ENCODE measurements at regions not wholly inside any gene's neighbourhood (a gene's known extent, or its start where the extent isn't known, plus 50 kb on each side); places are given as distances from the start of the nearest gene placed in this dataset.

DNA sequence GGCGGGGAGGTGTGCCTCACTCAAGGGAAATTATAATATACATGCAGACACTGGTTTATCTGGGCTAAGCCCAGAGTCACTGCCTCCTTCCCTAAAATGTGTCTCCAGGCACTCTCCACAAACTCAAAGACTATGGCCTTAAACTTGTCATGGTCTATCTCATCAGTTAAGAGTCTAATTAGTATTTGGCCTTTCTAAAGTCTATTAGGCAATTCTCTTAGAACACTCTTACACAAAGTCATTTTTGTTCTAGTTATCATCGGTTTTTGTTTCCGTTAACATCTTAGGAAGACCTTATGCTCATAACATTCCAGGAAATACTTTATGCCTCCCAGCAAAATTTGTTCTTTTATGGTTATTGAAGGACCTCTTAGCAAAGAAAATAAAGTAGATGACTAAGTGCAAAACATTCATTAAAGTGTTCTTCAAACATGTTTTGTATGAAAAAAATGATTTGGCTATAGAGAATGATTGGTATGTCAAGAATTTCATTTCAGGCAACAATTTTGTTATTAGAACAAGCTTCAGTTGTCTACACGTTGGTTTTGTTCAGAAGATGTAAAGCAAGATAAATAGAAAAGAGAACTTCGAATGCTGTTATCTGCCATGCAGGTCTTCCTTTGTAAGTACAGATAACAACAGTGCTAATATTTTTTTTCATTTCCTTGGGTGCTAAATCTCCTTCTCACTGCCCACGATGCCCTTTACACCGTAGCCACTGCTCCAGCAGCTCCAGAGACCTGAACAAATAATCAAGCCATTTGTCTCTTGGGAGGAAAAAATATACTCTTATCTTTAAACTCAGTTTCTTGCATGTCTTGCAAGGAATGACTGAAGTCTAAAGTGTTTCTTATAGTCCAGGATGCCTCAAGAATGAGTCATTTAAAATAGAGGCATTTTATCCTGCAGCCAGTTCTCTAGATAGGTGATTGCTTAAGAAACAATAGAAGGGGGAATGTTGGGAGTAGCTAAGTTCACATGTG lies 170.4 kb downstream of the HTR1B start:
- Histone ChIP-seq H3K27me3 (ENCODE audit: control insufficient read depth, insufficient read depth, low read length) (no peaks in the 10 kb centered on the region), H3K36me3 (ENCODE audit: control insufficient read depth, insufficient read depth, low read length) (no peaks in the 10 kb centered on the region), H3K4me3 (ENCODE audit: low read depth, low read length) (no peak overlapping the region)
- TF ChIP-seq, protein P1, sequence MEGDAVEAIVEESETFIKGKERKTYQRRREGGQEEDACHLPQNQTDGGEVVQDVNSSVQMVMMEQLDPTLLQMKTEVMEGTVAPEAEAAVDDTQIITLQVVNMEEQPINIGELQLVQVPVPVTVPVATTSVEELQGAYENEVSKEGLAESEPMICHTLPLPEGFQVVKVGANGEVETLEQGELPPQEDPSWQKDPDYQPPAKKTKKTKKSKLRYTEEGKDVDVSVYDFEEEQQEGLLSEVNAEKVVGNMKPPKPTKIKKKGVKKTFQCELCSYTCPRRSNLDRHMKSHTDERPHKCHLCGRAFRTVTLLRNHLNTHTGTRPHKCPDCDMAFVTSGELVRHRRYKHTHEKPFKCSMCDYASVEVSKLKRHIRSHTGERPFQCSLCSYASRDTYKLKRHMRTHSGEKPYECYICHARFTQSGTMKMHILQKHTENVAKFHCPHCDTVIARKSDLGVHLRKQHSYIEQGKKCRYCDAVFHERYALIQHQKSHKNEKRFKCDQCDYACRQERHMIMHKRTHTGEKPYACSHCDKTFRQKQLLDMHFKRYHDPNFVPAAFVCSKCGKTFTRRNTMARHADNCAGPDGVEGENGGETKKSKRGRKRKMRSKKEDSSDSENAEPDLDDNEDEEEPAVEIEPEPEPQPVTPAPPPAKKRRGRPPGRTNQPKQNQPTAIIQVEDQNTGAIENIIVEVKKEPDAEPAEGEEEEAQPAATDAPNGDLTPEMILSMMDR (IDR thresholded peaks at IDR 0.05; ENCODE audit: insufficient read depth, low read length, severe bottlenecking), result no peak
- DNase-seq (ENCODE audit: low read depth) (peak; percentile 92), FAIRE-seq (no peak)

DNA sequence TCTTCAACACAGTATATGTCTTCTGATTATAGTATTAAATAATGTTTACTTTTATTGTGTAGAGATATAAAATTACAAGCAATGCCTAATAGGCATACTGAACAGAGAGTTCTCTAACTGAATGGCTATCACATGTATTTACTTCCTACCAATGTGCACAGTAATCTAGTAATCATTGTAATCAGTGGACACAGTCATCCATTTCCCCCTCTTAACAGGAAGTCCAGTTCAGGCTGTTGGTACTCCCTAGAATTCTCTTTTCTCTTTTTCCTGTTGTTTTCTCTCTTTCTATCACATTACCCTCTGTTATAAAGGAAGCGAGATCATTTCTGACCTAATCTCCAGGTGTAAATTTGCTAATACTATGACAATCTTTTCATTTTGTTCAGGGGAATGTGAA lies 172.5 kb downstream of the HTR1B start:
- TF ChIP-seq, protein P1 (IDR thresholded peaks at IDR 0.05; ENCODE audit: insufficient read depth, low read length, severe bottlenecking), result no peak
- no peaks in the 10 kb centered on the region for H3K27me3 ChIP-seq (ENCODE audit: control insufficient read depth, insufficient read depth, low read length)
- no peak for FAIRE-seq
- DNase-seq (ENCODE audit: low read depth), result peak; percentile 39
- H3K36me3 ChIP-seq (ENCODE audit: control insufficient read depth, insufficient read depth, low read length), result no peaks in the 10 kb centered on the region
- no peak overlapping the region for H3K4me3 ChIP-seq (ENCODE audit: low read depth, low read length)

GRCh38 chr6:77286541-77286940 lies 176.8 kb downstream of the HTR1B start:
- Histone ChIP-seq H3K4me3 (ENCODE audit: low read depth, low read length) (no peak overlapping the region), H3K36me3 (ENCODE audit: control insufficient read depth, insufficient read depth, low read length) (no peaks in the 10 kb centered on the region), H3K27me3 (ENCODE audit: control insufficient read depth, insufficient read depth, low read length) (no peaks in the 10 kb centered on the region)
- FAIRE-seq, result no peak
- DNase-seq (ENCODE audit: low read depth), result no peak
- TF ChIP-seq, protein P1 (IDR thresholded peaks at IDR 0.05; ENCODE audit: insufficient read depth, low read length, severe bottlenecking), result no peak

DNA sequence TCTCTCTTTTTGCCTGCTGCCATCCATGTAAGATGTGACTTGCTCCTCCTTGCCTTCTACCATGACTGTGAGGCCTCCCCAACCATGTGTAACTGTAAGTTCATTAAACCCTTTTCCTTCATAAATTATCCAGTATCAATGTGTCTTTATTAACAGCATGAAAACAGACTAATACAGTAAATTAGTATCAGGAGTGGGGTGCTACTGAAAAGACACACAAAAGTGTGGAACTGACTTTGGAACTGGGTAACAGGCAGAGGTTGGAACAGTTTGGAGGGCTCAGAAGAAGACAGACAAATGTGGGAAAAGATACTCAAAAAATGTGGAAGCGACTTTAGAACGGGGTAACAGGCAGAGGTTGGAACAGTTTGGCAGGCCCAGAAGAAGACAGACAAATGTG lies 189.4 kb downstream of the HTR1B start:
- FAIRE-seq (no peak), DNase-seq (ENCODE audit: low read depth) (no peak)
- no peaks in the 10 kb centered on the region for H3K36me3 ChIP-seq (ENCODE audit: control insufficient read depth, insufficient read depth, low read length)
- no peaks in the 10 kb centered on the region for H3K27me3 ChIP-seq (ENCODE audit: control insufficient read depth, insufficient read depth, low read length)
- no peak overlapping the region for H3K4me3 ChIP-seq (ENCODE audit: low read depth, low read length)
- TF ChIP-seq, protein P1 (IDR thresholded peaks at IDR 0.05; ENCODE audit: insufficient read depth, low read length, severe bottlenecking), result no peak

DNA sequence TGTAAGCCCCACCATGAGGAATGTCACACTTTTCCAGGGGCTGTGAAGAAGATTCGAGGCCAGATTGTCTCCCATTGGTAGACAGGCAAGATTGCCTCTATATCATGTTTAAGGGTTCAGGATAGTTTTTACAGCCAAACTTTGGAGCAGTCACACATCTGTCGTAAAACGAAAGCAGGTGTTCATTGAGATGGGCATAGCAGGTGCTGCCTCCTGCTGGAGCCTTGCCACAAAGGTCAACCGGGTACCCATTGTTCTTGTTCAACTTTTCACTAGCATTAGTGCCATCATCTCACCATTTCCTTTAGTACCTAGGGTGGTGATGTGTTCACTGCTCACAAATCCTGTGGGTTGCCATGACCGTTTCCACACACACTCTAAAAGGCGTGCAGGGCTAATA lies 198.3 kb downstream of the HTR1B start:
- Histone ChIP-seq H3K27me3 (ENCODE audit: control insufficient read depth, insufficient read depth, low read length) (no peaks in the 10 kb centered on the region), H3K36me3 (ENCODE audit: control insufficient read depth, insufficient read depth, low read length) (no peaks in the 10 kb centered on the region), H3K4me3 (ENCODE audit: low read depth, low read length) (no peak overlapping the region)
- no peak for DNase-seq (ENCODE audit: low read depth)
- TF ChIP-seq, protein P1 (IDR thresholded peaks at IDR 0.05; ENCODE audit: insufficient read depth, low read length, severe bottlenecking), result no peak
- no peak for FAIRE-seq

Data from bronchial epithelial cell (primary cell).